T1000 (cell line): ENCODE measurements at regions not wholly inside any gene's neighbourhood (a gene's known extent, or its start where the extent isn't known, plus 50 kb on each side); places are given as distances from the start of the nearest gene placed in this dataset.
"Not testable (repeated sequence)": the region's sequence is repeated elsewhere in the genome, so short reads cannot be mapped to it uniquely, and the experiment has no call there.

Experiments
- DNase-seq: peaks from one replicate; lab custom pipeline; 2025; ENCODE audit warnings: mixed read lengths; lab: John Stamatoyannopoulos, UW

- DNase-seq: no peak
These were observed 487.3 kb upstream of the KIF2B start for GRCh38 chr17:53335443-53335842.

DNA sequence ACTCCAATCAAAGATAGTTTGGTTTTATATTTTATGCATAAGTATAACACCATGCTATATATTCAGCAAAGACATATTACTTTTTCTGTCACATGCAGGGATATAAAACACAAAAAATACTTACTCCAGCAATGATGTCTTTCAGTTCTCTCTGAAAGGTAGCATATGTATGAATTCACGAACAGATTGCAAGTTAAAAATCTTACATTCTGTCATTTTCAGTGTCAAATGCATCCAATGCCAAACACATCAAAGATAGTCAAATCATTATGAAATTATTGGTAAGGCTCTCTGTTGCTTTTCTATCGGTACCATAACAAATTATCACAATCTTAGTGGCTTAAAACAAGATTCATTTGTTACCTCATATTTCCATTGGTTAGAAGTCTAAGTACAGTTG is 492.0 kb upstream of the KIF2B start:
- DNase-seq: no peak

DNA sequence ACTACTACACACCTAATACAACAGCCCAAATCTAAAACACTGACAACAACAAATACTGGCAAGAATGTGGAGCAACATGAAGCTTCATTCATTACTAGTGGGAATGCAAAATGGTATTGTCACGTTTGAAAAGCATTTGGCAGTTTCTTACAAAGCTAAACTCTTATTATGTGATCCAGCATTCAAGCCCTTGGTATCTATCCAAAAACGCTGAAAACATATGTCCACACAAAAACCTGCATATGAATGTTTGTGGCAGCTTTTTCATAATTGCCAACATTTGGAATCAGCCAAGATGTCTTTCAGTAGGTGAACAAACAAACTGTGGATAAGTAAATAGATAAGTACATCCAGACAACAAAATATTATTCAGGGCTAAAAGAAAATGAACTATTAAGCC is 501.1 kb upstream of the KIF2B start:
- no peak for DNase-seq

DNA sequence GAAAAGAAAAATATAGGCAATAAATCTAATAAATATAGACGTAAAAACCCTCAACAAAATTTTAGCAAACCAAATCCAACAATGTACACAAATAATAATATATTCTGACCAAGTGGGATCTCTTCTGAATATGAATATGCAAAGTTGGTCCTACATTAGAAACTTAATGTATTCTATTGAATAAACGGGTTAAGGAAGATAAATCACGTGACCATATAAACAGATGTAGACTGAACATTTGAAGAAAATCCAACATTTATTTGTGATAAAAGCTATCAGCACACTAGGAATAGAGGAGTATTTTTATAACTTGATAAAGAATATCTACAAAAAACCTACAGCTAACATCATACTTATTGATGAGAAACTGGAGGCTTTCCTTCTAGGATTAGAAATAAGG is 502.8 kb upstream of the KIF2B start:
- DNase-seq: no peak

- no peak for DNase-seq
These were observed 505.7 kb upstream of the KIF2B start for GRCh38 chr17:53316988-53317387.

DNA sequence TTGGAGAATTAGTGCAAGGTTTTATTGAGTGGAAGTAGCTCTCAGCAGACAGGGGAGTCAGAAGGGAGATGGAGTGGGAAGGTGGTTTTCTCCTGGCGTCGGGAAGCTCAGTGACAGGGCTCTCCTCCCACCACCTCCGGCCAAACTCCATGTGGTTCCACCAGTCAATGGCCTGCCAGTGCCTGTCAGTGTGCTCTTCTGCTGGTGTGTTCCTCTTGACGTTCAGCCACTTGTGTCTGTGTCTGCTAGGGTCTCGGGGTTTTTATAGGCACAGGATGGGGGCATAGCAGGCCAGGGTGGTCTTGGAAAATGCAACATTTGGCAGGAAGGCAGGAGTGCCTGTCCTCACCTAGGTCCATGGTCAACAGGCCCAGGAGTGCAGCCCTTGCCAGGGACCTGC is 506.7 kb upstream of the KIF2B start:
- DNase-seq: no peak

DNA sequence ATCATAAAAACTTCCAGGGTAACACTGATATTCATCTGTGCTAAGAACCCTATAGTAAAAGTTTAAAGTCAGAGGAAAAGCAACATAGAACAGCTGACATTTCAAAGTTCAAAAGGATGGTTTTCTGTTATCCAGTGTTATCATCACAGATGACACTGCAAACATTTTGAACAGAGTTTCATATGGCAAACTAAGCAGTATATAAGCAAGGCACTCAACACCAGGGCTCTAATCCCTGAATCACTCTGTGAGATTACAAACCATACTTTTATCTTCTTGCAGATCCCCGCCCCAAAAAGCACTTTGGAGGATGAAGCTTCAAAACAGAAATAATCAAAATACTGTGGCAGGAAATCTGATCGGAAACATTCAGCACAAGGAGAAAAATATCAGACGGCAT is 508.2 kb upstream of the KIF2B start:
- no peak for DNase-seq

DNA sequence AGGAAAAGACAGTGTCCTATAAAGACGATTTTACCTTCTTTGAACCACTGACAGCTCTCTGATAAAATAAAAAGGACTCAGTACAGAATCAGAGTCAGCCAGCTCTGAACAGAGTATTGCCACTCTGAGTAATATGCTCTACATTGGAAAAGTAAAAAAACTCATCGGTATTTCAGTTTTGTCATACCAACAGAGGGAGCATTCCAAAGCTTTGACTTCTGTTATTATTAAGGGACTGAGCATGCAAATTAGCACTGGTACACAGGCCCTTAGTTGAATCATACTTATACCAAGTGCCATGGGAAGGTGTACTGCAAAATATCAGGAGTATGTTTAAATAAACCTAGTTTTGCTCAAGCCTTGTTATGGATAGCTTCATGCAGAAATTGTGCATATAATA is 509.0 kb upstream of the KIF2B start:
- no peak for DNase-seq

GRCh38 chr17:53278466-53278865 is 544.3 kb upstream of the KIF2B start:
- DNase-seq: no peak

DNA sequence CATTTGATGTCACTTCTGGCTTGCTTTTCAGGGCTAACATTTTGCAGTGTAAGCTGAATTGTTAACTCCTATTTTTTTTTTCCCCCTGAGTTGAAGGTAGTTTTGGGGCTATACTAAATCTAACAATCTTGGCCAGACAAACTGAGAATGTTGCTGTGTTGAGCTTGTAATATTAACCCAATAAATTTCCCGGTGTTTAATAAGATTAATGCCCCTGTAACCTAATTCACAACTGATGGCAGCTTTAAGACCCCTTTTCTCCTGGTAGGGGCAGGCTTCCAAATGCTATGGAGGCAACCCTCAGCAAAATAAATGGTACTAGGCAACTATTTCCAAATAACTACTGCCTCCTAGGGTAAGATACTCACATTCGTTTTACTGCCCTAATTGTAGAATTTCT is 549.6 kb upstream of the KIF2B start:
- DNase-seq: no peak

- no peak for DNase-seq
These were observed 551.8 kb upstream of the KIF2B start for GRCh38 chr17:53270936-53271335.

GRCh38 chr17:53264730-53265129 is 558.0 kb upstream of the KIF2B start:
- DNase-seq: no peak

DNA sequence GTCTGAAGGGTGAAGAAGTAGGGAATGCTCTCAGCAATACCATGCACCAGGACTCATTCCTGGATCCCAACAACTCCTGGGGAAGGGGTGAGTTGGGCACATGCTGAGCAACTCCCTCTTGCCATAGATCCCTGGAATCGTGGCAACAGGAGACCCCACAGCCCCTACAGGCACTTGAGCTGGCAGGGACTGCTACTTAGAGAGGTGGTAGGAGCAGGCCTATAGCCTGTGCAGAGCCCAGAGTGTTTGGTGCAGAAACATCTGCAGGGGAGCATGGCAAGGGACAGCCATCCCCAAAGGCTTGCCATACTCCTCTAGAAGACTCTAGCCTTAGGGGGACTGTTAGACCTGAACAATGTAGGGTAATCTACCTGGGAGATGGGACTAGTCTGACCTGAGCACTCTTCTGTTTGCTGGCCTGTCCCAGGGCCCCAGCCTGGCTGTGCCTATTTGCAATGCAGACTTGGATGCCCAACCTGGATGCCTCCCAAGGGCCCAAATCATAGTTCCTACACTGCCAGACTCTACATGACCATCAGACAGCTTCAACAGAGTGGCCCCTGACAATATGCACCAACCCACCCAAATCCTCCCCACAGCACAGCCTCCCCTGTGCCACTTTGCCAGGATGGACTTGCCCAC is 568.6 kb upstream of the KIF2B start:
- DNase-seq: no peak

- DNase-seq: no peak
These were observed 573.7 kb upstream of the KIF2B start for GRCh38 chr17:53249036-53249435.

DNA sequence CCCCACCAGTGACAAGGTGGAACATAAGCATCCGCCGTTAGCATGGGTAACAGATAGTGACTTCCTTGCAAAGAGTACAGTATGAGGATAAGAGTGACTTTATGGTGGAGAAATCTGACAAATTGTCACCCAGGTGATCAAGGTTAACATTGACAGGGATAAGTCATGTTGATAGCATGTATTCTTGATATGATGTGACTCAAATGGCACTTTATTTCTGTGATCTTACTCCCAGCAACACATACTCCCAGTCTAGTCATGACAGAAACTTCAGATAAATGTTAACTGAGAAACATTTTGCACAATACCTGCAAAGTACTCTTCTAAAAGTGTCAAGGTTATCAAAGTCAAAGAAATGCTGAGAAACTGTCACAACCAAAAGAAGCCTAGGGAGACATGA is 588.6 kb upstream of the KIF2B start:
- DNase-seq: no peak

GRCh38 chr17:53227514-53227913 is 595.2 kb upstream of the KIF2B start:
- no peak for DNase-seq

GRCh38 chr17:53227111-53227510 is 595.6 kb upstream of the KIF2B start:
- DNase-seq: no peak

DNA sequence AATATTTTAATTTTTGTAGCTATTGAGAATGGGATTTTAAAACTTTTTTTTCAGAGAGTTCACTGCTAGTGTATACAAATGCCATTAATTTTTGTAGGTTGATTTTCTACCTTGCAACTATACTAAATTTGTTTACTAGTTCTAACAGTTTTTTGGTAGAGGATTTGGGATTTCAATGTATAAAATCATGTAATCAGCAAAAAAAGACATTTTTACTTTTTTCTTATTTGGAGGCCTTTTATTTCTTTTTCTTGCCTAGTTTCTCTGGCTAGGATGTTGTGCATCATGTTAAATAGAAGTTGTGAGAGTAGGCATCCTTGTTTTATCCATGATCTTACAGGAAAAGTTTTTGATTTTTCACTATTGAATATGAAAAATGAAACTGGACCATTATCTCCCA is 602.9 kb upstream of the KIF2B start:
- DNase-seq: no peak

GRCh38 chr17:53218723-53219122 is 604.0 kb upstream of the KIF2B start:
- DNase-seq: no peak

GRCh38 chr17:53217311-53217710 is 605.4 kb upstream of the KIF2B start:
- no peak for DNase-seq

- DNase-seq: not testable (repeated sequence)
These were observed 613.8 kb upstream of the KIF2B start for GRCh38 chr17:53208935-53209334.

DNA sequence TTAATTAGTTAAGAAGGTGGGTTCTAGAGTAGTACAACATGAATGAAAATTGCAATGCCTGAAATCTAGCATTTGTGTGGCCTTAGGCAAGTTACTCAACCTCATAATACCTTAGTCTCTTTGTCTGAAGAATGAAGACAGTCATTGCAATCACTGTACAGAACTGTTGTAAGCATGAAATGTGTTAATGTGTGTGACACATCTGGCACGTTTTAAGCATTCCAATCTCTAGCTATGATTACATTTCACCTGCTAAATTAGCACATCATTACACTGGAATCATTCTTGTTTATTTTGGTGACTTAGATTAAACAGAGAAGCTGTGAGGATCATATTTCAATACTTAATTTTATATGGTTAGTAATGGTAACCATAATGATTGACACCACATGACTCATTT is 629.7 kb upstream of the KIF2B start:
- no peak for DNase-seq

GRCh38 chr17:53191878-53192277 is 630.8 kb upstream of the KIF2B start:
- no peak for DNase-seq

- DNase-seq: no peak
These were observed 636.7 kb upstream of the KIF2B start for GRCh38 chr17:53186001-53186400.

- DNase-seq: no peak
These were observed 646.1 kb upstream of the KIF2B start for GRCh38 chr17:53176629-53177028.
